Mammary epithelial cell (primary cell): ENCODE measurements at regions not wholly inside any gene's neighbourhood (a gene's known extent, or its start where the extent isn't known, plus 50 kb on each side); places are given as distances from the start of the nearest gene placed in this dataset.

Experiments used
- CTCF ChIP-seq, 2 donors: IDR thresholded peaks in 1 of 2; conservative IDR thresholded peaks in 1 of 2; 2 replicates each; pipeline ENCODE4 v1.5.1; 2011 to 2012; ENCODE audit warnings: inconsistent platforms in 2 of 2, low read length in 2 of 2, mild to moderate bottlenecking in 2 of 2, control low read depth in 1 of 2, low read depth in 1 of 2; ENCODE audit not compliant: insufficient read depth in 1 of 2; ENCODE audit errors: extremely low read depth in 1 of 2
- EZH2 ChIP-seq: IDR thresholded peaks from 2 replicates; pipeline ENCODE4 v1.6.1; 2012; ENCODE audit warnings: low read length, inconsistent platforms, borderline replicate concordance

GRCh38 chr13:83216479-83217245 is 665.6 kb downstream of the SLITRK1 start:
- TF ChIP-seq CTCF (conservative IDR thresholded peaks at IDR 0.05 in 1 of 2, IDR thresholded peaks at IDR 0.05 in 1 of 2; ENCODE audit: extremely low read depth in 1 of 2, insufficient read depth in 1 of 2, low read depth in 1 of 2, low read length in 2 of 2) (no peak), EZH2 (no peak)
